ENCODE measurements at regions not wholly inside any gene's neighbourhood (a gene's known extent, or its start where the extent isn't known, plus 50 kb on each side); places are given as distances from the start of the nearest gene placed in this dataset.
"Not testable (repeated sequence)": the region's sequence is repeated elsewhere in the genome, so short reads cannot be mapped to it uniquely, and the experiment has no call there.

- no peak for DNase-seq (ENCODE audit: low spot score)
These were observed 60.7 kb upstream of the PHF21A start for GRCh38 chr11:46181843-46182424.

DNA sequence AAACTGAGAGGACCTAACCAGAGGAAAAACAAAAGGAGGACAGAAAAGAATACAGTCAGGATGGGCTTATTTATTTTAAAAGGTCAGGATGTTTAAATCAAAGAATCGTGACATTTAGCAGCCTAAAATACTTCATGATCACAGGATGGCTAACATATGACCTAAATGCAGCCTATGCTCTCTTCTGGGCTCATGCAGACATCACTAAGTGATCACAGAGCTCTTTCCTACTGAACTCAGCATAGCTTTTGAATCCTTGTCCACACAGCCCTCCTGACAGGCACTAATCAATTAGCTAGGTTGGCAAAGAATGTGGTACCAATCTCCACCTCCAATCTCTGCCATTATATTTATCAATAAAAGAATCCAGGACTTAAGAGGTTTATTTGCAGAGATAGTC, 60.1 kb upstream of the PHF21A start:
- DNase-seq (ENCODE audit: low spot score): no peak

- DNase-seq (ENCODE audit: low spot score): no peak
These were observed 59.5 kb upstream of the PHF21A start for GRCh38 chr11:46180736-46181135.

GRCh38 chr11:46178513-46178912, 57.3 kb upstream of the PHF21A start:
- DNase-seq (ENCODE audit: low spot score): no peak

- DNase-seq (ENCODE audit: low spot score): no peak
These were observed 55.2 kb upstream of the PHF21A start for GRCh38 chr11:46176421-46176820.

DNA sequence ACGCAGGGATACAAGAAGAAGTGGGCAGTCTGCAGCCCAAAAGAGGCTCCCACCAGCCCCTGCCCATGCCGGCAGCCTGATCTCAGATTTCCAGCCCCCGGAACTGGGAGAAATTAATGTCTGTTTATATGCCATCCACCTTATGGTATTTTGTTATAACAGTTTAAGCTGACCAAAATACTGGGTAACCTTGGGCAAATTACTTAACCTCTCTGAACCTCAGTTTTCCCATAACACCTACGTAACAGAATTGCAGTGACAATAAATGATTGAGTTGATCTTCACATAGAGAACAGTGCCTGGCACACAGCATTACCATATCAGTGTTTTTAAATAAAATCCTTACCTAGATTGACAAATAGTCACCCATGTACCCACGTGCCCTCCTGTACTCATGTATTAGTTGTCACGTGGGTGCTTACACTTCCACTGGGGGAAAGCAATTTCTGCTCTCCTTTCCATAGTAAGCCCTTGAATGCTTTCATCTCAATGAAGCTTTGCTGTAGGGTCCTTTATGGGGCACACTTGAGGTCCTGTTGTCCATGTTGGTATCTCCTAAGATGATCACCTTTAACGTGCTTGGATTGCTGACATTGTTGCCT, 54.2 kb upstream of the PHF21A start:
- no peak for DNase-seq (ENCODE audit: low spot score)

- not testable (repeated sequence) for DNase-seq (ENCODE audit: low spot score)
These were observed 50.4 kb upstream of the PHF21A start for GRCh38 chr11:46171693-46172092.
